ENCODE measurements at regions not wholly inside any gene's neighbourhood (a gene's known extent, or its start where the extent isn't known, plus 50 kb on each side); places are given as distances from the start of the nearest gene placed in this dataset.

DNA sequence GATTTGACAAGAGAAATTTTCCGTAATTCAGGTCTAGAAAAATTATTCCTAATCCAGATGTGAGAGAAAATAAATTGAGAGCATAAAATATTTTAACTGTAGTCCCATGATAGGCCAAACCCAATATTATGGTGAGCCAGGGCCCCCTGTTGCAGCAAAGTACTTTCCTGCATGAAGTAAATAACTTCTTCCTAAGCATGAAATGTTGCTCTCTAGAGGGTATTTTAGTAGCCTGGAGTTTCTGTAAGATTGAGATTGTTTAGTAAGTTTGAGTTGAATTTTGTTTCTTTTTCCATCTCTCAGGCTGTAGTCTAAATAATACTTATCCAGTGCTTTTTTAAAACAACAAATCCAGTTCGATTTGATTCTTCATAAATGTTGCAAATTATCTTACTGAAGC, 317.5 kb upstream of the MPDZ start (continued):
- TF ChIP-seq, protein P1, sequence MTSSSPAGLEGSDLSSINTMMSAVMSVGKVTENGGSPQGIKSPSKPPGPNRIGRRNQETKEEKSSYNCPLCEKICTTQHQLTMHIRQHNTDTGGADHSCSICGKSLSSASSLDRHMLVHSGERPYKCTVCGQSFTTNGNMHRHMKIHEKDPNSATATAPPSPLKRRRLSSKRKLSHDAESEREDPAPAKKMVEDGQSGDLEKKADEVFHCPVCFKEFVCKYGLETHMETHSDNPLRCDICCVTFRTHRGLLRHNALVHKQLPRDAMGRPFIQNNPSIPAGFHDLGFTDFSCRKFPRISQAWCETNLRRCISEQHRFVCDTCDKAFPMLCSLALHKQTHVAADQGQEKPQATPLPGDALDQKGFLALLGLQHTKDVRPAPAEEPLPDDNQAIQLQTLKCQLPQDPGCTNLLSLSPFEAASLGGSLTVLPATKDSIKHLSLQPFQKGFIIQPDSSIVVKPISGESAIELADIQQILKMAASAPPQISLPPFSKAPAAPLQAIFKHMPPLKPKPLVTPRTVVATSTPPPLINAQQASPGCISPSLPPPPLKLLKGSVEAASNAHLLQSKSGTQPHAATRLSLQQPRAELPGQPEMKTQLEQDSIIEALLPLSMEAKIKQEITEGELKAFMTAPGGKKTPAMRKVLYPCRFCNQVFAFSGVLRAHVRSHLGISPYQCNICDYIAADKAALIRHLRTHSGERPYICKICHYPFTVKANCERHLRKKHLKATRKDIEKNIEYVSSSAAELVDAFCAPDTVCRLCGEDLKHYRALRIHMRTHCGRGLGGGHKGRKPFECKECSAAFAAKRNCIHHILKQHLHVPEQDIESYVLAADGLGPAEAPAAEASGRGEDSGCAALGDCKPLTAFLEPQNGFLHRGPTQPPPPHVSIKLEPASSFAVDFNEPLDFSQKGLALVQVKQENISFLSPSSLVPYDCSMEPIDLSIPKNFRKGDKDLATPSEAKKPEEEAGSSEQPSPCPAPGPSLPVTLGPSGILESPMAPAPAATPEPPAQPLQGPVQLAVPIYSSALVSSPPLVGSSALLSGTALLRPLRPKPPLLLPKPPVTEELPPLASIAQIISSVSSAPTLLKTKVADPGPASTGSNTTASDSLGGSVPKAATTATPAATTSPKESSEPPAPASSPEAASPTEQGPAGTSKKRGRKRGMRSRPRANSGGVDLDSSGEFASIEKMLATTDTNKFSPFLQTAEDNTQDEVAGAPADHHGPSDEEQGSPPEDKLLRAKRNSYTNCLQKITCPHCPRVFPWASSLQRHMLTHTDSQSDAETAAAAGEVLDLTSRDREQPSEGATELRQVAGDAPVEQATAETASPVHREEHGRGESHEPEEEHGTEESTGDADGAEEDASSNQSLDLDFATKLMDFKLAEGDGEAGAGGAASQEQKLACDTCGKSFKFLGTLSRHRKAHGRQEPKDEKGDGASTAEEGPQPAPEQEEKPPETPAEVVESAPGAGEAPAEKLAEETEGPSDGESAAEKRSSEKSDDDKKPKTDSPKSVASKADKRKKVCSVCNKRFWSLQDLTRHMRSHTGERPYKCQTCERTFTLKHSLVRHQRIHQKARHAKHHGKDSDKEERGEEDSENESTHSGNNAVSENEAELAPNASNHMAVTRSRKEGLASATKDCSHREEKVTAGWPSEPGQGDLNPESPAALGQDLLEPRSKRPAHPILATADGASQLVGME (CRISPR knock-in tag; IDR thresholded peaks at IDR 0.05): no peak
- no peak for TF ChIP-seq ZNF174 (CRISPR knock-in tag; IDR thresholded peaks at IDR 0.05)
- TF ChIP-seq, protein P2, sequence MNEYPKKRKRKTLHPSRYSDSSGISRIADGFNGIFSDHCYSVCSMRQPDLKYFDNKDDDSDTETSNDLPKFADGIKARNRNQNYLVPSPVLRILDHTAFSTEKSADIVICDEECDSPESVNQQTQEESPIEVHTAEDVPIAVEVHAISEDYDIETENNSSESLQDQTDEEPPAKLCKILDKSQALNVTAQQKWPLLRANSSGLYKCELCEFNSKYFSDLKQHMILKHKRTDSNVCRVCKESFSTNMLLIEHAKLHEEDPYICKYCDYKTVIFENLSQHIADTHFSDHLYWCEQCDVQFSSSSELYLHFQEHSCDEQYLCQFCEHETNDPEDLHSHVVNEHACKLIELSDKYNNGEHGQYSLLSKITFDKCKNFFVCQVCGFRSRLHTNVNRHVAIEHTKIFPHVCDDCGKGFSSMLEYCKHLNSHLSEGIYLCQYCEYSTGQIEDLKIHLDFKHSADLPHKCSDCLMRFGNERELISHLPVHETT (CRISPR knock-in tag; conservative IDR thresholded peaks at IDR 0.05 in 1 of 2, IDR thresholded peaks at IDR 0.05 in 1 of 2): no peak
- no peak for TF ChIP-seq CHD1 (IDR thresholded peaks at IDR 0.05; ENCODE audit: low read length)
- TF ChIP-seq HNRNPH1 (optimal IDR thresholded peaks at IDR 0.05; ENCODE audit: low read depth, low read length): no peak
- no peak for TF ChIP-seq GABPA (tag; conservative IDR thresholded peaks at IDR 0.05; ENCODE audit: low read depth)
- no peak for TF ChIP-seq BRCA1 (IDR thresholded peaks at IDR 0.05)
- no peak for TF ChIP-seq BRCA1 (CRISPR knock-in tag; IDR thresholded peaks at IDR 0.05)
- TF ChIP-seq, protein P3, sequence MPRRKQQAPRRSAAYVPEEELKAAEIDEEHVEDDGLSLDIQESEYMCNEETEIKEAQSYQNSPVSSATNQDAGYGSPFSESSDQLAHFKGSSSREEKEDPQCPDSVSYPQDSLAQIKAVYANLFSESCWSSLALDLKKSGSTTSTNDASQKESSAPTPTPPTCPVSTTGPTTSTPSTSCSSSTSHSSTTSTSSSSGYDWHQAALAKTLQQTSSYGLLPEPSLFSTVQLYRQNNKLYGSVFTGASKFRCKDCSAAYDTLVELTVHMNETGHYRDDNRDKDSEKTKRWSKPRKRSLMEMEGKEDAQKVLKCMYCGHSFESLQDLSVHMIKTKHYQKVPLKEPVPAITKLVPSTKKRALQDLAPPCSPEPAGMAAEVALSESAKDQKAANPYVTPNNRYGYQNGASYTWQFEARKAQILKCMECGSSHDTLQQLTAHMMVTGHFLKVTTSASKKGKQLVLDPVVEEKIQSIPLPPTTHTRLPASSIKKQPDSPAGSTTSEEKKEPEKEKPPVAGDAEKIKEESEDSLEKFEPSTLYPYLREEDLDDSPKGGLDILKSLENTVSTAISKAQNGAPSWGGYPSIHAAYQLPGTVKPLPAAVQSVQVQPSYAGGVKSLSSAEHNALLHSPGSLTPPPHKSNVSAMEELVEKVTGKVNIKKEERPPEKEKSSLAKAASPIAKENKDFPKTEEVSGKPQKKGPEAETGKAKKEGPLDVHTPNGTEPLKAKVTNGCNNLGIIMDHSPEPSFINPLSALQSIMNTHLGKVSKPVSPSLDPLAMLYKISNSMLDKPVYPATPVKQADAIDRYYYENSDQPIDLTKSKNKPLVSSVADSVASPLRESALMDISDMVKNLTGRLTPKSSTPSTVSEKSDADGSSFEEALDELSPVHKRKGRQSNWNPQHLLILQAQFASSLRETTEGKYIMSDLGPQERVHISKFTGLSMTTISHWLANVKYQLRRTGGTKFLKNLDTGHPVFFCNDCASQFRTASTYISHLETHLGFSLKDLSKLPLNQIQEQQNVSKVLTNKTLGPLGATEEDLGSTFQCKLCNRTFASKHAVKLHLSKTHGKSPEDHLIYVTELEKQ (CRISPR knock-in tag; IDR thresholded peaks at IDR 0.05): no peak
- no peak for TF ChIP-seq TEAD4 (IDR thresholded peaks at IDR 0.05; ENCODE audit: low read length)
- no peak for TF ChIP-seq TEAD4 (CRISPR knock-in tag; IDR thresholded peaks at IDR 0.05; ENCODE audit: borderline replicate concordance)

Data from K562 (cell line).